NCI-H748 treated with DMSO at 0.1 percent for 48 hours (cell line): ENCODE measurements at regions not wholly inside any gene's neighbourhood (a gene's known extent, or its start where the extent isn't known, plus 50 kb on each side); places are given as distances from the start of the nearest gene placed in this dataset.
"Not testable (repeated sequence)": the region's sequence is repeated elsewhere in the genome, so short reads cannot be mapped to it uniquely, and the experiment has no call there.

Source experiments
- DNase-seq: peaks from one replicate; lab custom pipeline; 2025; lab: John Stamatoyannopoulos, UW

DNA sequence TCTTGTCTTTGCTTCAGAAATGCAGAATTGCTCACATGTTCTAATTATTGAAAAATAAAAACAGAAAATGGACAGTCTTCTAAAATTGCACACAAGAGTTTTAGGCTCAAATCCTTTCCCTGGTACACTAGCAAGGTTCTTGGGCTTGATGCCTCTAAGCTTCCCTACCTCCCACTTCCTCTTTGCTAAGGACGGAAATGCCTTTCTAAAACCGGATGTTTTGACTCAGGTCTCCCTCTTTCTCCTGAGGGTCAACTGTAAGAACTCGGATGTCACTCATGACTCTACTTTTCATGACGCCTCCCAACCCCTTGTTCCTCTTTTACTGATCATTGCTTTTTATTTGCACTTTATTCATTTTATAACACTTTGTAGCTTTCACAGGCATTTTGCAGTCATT lies 613.5 kb downstream of the C6orf118 start:
- no peak for DNase-seq

DNA sequence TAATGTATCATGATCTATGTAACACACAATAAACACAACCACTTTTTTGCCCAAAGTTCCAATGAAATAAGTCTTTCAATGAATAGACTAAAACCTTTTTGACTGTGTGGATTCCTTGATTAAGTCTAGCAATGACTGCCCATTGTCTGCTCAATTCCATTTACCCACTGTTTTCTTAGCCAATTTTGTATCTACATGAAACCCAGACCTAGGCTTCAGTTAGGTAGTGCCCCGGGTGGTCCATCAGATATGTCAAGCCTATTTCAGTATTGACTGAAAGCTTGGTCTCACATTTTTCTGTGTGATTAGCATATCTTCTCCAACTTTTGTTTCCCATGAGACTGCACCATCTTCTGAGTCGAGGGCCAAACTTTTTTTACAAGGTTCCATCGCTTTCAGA lies 615.0 kb downstream of the C6orf118 start:
- no peak for DNase-seq

DNA sequence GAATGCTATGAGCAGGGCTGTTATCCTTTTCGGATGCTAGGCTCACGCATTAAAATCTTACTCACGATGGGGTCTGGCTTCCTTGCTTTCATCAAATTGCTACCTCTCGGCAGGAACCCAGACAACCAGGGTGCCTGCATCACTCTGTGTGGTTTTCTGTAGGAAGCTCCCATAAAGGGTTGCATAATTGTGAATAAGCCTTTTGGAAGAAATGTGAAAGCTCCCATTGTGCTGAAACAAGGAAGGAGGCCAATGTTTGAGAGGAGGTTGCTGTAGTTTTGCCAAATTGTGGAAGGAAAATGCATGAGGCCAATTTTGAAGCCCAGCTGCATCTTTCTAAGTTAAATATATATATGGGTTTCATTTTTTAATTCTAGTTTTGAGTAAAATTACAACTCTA lies 615.5 kb downstream of the C6orf118 start:
- no peak for DNase-seq

DNA sequence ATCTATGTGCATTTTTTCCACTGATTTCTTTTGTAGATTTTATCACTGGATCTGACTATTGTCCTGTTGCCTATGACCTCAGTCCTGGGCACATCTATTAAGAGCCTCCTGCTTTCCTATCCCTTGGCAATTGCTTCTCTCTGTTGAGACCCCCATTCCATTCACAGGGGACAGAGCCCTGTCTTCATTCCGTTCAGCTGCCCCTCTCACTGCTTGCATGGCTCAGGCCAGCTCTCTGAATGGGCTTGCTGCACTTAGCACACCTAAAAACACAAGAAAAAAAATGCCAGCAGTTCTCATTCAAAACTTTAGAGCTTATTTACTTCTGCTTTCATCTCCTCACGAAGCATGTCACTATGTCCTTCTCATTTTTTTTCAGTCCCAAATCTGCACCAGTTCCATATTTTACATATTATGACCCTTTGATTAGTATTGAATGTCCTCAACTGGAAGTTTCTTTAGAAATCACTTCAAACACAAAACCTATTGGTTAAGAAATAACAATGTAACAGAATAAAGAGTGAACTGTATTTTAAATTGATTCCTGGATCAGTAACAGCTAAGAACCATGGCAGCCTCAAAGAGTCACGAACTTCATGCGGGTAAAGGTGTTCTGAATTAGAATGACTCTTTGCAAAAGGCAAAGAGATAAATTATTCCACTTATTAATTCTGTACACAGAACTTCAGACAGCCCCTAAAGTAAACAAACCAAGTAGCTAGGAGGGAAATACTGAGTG lies 616.5 kb downstream of the C6orf118 start:
- no peak for DNase-seq

DNA sequence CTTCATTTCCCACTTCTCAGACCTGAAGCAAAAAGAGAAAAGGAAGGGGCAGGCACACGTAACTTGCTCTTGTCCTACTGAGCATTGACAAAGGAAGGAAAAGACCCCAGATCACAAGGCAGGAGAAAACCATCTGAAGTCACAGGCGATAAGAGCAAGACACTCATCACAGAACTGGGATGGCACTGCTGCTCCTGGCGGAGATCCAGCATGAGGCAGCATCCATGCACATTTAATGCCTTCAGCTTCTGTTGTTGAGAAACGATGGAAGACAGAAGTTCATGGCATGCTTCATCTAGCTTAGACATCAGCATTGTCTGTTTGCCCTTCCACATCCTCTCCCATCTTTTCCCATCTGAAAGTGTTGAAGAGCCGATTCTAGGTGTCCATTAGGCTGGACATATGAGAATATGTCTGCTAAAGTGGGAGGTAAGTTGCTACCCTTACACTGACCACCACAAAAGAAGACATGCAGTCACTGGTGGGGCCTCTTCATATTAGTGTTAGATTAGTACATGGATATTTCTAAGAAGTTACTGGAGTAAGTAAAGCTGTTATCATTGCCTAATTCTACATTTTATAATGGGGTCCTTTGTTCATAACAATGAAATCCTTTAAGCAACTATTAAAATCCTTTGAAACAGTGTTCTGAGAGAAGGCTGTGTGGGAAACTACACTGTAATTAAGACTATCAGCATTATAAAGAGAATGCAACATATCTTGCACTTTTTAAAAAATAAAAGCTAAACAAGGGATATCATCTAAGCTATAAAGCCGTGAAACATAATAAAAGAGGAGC lies 618.5 kb downstream of the C6orf118 start:
- DNase-seq: no peak

DNA sequence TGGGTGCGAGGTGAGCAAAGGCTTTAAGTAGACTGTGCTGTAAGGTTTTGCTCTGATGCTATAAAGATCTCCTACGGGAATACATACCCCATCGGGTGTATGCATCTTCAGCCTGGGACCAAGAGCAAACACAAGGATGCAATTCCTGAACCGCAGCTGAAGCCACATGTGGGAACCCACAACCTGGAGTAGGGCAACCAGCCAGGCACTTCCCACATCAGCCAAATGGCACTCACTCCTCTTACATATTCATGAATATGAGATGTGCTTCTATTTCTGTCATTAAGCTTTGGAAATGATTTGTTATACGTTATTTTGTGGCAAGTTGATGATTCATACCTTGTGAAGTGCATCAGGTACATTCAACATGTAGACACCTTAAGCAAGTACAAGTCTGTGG lies 619.2 kb downstream of the C6orf118 start:
- DNase-seq: no peak

DNA sequence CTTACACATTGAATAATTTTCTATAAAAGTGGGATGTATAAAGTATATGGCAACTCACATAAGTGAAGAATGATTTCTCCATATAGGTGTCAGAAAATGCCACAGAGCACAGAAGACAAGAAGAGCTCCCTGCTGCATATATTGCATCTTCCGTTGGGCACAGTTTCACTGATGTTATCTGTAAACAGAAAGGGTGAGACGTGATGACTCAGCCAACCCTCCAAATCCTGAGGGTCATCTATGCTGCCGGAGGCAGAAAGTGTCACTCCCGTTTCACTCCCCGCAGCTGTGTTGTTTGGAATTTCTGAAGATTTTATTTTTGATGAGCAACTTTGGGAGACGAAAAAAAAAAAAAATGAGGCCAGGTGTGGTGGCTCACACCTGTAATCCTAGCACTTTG lies 644.1 kb downstream of the C6orf118 start:
- DNase-seq: no peak

DNA sequence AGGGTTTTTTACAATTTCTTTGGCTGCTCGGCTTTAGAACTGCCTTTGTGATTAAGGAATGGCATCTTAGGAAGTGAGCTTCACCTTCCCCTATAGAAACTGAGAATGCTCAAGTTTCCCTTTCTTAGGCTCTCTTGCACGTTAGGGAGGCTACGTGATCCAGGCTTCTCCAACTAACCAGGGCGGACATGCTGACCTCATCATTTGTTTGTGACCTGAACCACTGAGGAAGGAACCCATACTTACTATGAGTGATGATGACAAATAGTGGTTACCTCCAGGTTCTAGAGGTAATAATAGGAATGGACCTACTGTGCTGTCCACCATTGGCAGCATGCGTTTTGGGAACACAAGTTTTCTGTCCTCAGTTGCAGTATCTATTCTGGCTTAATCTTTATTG lies 645.8 kb downstream of the C6orf118 start:
- DNase-seq: no peak

DNA sequence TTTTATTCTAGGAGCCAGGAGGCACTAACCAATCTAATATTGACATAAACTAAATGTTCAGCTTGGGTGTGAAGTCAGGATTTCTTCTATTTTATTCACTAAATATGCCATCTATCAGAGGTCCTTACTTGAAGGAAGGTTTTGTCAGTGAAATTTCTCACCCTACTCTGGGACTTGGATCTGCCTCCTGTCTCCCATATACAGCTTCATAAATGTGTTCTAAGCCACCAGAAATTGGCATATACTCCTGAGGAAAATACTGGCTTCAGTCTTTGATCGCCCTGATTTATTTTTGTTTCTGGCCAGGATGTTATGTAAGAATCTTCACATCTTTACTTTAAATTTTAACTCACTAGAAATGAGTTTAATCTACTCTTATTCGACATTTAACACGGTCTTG lies 647.7 kb downstream of the C6orf118 start:
- no peak for DNase-seq

DNA sequence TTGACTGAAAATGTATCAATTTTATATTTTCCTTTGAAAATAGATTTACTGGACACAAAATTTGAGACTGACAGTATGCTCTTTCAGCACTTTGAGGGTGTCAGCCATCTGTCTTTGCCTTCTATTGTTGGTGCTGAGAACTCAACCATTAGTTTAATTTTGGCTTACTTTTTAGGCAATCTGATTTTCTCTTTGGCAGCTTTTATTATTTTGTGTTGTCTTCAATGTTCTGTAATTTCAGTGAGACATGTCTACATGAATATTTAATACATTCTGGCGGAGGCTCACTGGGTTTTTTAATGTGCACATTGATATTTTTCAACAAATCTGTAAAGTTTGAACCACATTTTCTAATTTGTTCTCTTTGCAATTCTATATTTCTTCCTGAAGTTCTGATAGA lies 648.6 kb downstream of the C6orf118 start:
- DNase-seq: no peak

DNA sequence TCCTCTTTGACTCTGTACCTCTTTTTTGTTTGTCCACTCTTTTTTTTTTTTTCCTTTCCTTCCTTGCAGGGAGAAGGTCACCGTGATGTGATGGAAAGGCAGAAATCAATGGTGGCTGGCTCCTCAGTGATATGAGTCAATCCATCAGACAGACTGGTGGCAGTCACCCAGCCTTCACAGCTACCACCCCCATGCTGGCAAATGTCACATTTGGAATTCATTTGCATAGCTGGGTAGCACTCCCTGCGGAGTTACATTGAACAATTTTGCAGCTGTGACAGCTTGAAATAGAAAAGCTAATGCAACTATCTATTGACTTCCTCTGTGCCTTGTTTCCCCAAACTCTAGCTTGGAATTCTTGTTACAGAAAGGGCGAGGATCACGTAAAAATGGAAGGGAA lies 668.4 kb downstream of the C6orf118 start:
- no peak for DNase-seq

DNA sequence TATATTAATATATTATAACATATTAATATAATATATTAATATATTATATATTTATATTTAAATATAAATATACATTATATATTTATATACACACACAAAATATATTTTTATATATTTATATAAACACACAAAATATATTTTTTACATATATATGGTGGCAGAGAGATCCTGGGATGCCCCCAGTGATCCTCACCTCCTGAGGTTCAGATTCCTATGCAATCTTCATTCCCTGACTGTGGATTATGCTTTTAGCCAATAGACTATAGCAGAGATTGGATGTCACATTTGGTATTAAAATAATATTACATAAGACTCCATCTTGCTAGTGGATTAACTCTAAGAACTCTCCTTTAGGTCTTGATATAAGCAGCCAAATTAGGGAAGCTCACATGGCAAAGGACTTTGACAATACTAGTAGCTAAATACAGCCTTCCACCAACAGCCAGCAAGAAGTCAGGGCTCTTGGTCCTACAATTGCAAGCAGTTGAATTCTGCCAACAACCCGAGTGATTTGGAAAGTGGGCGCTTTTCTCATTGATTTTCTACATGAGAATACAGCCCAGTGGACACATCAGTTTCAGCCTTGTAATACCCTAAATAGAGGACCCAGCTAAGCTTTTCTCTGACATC lies 681.0 kb downstream of the C6orf118 start:
- DNase-seq: no peak

DNA sequence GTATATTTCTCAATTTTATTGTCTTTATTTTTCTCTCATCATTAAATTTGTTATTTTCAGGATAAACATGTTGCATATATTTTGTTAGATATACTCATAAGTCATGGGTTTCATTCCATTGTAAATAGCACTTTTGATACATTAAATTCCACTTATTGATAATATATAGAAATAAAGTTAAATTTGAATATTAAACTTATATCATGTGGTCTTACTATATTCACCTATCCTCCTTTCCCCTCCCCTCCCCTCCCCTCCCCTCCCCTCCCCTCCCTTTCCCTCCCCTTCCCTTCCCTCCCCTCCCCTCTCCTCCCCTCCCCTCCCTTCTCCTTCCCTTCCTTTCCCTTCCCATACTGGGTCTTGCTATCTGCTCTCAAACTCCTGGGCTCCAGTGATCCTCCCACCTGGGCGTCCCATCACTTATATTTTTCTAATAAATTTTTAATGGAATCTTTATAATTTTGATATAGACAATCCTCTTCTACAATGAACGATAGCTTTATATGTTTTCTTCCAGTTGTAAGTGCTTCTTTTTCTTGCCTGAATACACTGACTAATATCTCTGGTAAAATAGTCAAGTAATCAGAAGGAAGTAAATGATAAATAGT lies 692.4 kb downstream of the C6orf118 start:
- no peak for DNase-seq

DNA sequence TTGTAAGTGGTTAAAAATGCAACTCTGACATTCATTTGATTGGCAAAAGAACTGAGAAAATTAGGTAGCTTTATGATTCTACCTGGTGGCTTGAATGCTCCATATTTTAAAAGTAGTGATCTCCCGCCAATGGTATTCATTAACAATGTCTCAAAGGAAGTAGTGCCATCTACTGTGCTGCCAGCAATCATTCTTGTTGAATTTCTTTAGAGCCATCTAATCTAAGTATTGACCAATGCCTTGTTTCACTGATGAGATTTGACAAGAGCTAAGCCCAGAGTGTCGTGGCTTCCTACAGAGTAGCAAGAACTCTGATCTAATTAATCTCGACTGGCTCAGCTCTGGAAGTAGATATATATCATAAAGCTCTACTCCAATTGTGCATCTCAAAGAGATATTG lies 696.7 kb downstream of the C6orf118 start:
- DNase-seq: no peak

DNA sequence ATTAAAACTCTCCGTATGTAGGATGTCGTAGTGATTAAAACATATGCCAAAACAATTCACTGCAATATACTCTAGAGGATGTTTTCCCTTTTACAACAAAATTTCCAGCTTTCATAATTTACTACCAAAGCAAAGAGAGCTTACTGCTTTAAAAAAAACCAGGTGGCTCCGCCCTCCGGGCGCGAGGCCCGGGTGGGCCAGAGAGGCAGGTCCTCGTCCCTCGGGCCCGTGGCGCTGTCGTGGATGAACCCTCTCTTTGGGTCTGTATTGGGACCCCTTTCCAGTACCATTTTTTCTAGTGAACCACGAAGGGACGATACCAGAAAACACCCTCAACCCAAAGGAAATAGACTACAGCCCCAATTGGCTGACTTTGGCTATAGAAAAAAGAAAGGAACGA lies 698.5 kb downstream of the C6orf118 start:
- not testable (repeated sequence) for DNase-seq

DNA sequence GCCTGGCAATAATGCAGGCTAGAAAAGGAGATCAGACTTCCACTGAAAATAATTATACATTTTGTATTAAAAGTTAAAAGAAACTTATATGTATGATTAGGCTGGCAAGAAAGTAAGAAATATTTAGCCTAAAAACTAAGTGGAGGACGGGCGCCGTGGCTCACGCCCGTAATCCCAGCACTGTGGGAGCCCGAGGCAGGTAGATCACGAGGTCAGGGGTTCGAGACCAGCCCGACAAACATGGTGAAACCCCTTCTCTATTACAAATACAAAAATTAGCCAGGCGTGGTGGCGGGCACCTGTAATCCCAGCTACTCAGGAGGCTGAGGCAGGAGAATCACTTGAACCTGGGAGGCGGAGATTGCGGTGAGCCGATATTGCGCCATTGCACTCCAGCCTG lies 707.0 kb downstream of the C6orf118 start:
- DNase-seq: not testable (repeated sequence)

DNA sequence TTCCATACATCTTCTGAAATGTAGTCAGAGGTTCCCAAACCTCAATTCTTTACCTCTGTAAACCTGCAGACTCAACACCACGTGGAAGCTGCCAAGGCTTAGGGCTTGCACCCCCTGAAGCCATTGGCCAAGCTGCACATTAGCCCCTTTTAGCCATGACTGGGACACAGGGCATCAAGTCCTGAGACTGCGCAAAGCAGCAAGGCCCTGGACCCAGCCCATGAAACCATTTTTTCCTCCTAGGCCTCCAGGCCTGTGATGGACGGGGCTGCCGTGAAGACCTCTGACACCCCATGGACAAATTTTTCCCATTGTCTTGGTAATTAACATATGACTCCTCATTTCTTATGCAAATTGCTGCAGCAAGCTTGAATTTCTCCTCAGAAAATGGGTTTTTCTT lies 727.8 kb downstream of the C6orf118 start:
- DNase-seq: no peak

DNA sequence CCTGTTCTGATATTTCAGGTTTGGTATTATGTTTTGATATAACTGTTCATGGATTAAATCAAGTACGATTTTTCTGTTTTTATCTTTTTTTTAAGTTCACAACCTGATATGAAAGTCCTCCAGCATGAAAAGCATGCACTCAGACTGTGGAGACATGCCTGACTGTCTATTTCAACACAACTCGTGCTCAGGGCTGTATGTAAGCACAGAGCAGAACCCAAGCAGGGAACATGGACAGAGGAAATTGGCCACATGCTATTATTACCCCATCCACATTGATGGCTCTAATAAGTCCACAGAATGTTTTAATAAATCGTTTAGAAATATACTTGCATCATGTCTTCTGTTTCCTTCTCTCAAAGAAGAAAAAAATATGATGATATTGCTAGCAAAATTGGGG lies 730.4 kb downstream of the C6orf118 start:
- DNase-seq: no peak

DNA sequence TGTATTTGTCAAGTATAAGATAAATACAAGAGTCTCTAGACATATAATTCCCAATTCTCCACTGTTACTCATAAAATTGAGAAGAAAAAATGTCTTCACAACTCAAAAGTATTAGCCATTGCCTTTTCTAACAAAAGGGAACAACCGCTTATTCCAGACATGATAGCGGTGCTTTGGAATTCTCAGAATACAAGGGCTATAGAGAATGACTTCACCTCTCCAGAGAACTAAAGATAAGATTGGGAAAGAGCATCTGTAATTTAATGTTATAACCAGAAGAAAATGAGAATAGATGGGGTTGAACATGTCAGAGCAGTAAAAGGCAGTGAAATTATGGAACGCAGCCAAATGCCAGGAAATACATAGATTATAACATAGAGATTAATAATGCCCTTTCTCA lies 730.8 kb downstream of the C6orf118 start:
- DNase-seq: no peak

DNA sequence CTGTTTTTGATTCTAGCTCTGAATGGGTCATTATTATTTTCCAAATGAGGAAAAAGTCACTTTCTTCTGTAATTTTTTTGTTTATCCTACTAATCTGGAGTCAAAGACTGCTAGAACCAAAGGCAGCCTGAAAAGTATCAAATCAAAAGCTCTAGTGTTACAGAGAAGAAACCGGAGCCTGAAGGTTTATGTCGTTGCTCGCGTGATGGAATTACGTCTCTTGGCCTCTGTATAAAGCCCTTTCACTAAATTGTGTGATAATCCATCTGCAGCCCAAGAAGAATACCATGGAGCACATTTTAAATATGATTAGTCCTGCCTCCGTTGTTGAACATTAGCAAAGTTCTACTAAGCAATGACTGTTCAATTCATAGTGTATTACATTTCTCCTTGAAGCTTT lies 738.6 kb downstream of the C6orf118 start:
- no peak for DNase-seq

DNA sequence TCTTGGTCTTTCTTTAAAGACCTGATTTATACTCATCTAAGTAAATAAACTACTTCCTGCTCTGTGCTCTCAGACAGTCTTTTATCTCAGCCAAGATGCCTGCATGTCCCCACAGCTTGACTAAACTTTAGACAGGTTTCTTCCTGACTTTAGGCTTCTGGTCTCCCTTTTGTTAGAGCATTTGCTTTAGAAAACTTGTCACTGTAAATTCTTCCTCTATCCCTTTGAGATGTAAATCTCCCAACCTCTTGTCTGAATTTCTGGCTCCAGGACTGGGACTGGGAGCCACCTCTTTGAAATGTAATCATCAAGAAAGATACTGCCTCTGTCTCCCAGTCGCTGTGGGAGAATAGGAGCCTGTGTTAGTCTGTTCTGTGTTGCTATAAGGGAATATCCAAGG lies 739.9 kb downstream of the C6orf118 start:
- no peak for DNase-seq

DNA sequence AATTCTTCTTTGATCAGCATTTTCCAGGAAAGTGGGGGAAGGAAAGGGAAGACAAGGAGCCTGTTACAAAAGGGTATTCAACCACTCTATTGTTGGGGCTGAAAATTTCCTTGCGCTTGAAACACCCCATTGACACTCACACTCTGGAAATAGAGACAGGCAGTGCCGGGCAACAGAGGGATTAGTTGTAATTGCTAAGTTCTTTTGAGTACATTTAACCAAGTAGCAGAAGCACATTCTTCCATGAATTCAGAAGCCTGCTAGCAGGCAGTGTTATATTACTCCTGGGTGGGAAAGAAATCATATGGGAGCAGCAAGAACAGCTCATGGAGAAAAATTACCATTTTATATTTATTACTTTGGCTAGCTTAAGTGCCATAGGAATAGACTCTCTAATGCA lies 745.5 kb downstream of the C6orf118 start:
- no peak for DNase-seq

DNA sequence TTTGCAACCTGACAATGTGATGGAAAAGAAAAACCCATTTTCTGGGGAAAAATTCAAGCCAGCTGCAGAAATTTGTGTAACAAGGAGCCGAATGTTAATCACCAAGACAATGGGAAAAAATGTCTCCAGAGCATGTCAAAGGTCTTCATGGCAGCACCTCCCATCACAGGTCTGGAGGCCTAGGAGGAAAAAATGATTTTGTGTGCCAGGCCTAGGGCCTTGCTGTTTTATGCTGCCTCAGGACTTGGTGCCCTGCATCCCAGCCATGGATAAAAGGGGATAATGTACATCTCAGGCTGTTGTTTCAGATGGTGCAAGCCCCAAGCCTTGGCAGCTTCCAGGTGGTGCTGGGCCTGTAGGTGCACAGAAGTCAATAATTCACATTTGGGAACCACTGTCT lies 747.7 kb downstream of the C6orf118 start:
- no peak for DNase-seq
